Parathyroid adenoma (tissue), 2 donors: ENCODE measurements at regions not wholly inside any gene's neighbourhood (a gene's known extent, or its start where the extent isn't known, plus 50 kb on each side); places are given as distances from the start of the nearest gene placed in this dataset.

Experiments used
- H2AFZ ChIP-seq: fragments of 300-600 bp; sonication (generic); one replicate; pipeline ENCODE4 v1.7.0; 2017; ENCODE audit warnings: antibody characterized with exemption, mild to moderate bottlenecking
- H3K27ac ChIP-seq: fragments of 300-600 bp; sonication (generic); one replicate; pipeline ENCODE4 v1.7.0; 2017
- H3K27me3 ChIP-seq: fragments of 300-600 bp; sonication (generic); one replicate; pipeline ENCODE4 v1.7.0; 2017; ENCODE audit warnings: low read length; ENCODE audit not compliant: control insufficient read depth, insufficient read depth
- H3K36me3 ChIP-seq: fragments of 300-600 bp; sonication (generic); one replicate; pipeline ENCODE4 v1.7.0; 2017; ENCODE audit warnings: low read length; ENCODE audit not compliant: control insufficient read depth, insufficient read depth
- H3K4me1 ChIP-seq: fragments of 300-600 bp; sonication (generic); one replicate; pipeline ENCODE4 v1.7.0; 2017; ENCODE audit warnings: control low read depth
- H3K4me2 ChIP-seq: fragments of 300-600 bp; sonication (generic); one replicate; pipeline ENCODE4 v1.7.0; 2017; ENCODE audit warnings: low read length
- H3K4me3 ChIP-seq: fragments of 300-600 bp; sonication (generic); one replicate; pipeline ENCODE4 v1.7.0; 2017; ENCODE audit warnings: low read depth, low read length
- H3K79me2 ChIP-seq: fragments of 300-600 bp; sonication (generic); one replicate; pipeline ENCODE4 v1.7.0; 2017; ENCODE audit warnings: control low read depth
- H3K9ac ChIP-seq: fragments of 300-600 bp; sonication (generic); one replicate; pipeline ENCODE4 v1.7.0; 2017; ENCODE audit warnings: mild to moderate bottlenecking
- H3K9me3 ChIP-seq: fragments of 300-600 bp; sonication (generic); one replicate; pipeline ENCODE4 v1.7.0; 2017; ENCODE audit warnings: low read length; ENCODE audit not compliant: control insufficient read depth
- TF ChIP-seq, protein P1 (sequence below): fragments of 300-600 bp; sonication (generic); IDR thresholded peaks from one replicate; pipeline ENCODE4 v1.7.0; 2017; ENCODE audit warnings: antibody characterized with exemption, mild to moderate bottlenecking
- donor health status: primary hyperparathyroidism.

DNA sequence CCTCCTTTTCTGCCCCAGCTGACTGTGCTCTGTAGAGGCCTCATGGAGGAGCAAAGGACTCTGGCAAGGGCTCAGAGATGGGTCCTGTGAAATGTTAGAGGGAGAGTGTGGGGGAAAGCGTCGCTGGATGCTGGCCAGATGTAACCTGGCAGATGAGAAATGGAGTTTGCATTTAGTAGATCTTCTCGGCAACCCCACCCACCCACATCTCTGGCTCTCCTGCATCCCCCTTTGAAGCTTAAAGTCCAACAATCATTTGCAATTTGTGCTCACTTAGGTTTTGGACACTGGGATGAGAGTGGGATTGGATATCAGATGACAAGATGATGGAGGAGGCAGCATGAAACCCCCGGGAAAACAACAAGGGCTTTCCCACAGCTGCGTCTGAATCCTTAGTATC, 523.6 kb upstream of the MCTP2 start:
- TF ChIP-seq, protein P1, sequence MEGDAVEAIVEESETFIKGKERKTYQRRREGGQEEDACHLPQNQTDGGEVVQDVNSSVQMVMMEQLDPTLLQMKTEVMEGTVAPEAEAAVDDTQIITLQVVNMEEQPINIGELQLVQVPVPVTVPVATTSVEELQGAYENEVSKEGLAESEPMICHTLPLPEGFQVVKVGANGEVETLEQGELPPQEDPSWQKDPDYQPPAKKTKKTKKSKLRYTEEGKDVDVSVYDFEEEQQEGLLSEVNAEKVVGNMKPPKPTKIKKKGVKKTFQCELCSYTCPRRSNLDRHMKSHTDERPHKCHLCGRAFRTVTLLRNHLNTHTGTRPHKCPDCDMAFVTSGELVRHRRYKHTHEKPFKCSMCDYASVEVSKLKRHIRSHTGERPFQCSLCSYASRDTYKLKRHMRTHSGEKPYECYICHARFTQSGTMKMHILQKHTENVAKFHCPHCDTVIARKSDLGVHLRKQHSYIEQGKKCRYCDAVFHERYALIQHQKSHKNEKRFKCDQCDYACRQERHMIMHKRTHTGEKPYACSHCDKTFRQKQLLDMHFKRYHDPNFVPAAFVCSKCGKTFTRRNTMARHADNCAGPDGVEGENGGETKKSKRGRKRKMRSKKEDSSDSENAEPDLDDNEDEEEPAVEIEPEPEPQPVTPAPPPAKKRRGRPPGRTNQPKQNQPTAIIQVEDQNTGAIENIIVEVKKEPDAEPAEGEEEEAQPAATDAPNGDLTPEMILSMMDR = no peak
- Histone ChIP-seq H3K4me1 (no peaks in the 10 kb centered on the region), H3K27ac (no peak overlapping the region), H2AFZ (no peak overlapping the region), H3K4me3 (no peak overlapping the region), H3K27me3 (no peaks in the 10 kb centered on the region), H3K4me2 (no peak overlapping the region), H3K36me3 (no peaks in the 10 kb centered on the region), H3K79me2 (no peaks in the 10 kb centered on the region), H3K9ac (no peak overlapping the region), H3K9me3 (no peaks in the 10 kb centered on the region)

DNA sequence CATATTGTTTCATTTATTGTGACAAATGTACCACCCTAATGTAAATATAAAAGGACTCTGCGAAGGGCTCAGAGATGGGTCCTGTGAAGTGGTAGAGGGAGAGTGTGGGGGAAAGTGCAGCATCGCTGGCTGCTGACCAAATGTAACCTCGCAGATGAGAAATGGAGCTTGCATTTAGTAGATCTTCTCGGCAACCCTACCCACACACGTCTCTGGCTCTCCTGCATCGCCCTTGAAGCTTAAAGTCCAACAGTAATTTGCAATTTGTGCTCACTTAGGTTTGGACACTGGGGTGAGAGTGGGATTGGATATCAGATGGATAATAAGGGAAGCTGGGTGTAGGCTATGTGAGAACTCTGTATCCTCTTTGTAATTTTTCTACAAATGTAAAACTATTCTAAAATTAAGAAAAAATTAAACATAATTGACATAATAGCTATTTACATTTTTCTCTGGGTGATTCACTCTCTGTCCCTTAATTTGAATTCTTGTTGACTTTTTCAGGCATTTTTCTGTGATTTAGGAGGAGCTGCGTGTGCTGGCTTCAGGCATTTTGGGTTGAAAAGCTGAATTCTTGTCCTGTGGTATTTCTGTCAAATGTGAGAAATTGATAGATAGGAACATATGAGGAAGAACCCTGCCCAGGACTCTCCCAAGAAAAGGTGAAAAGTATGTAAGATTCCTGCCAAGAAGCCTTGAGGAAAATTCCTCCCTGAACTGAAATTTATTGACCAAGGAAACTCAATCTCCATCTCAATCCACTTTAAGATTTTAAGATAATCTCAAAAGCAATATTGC, 524.7 kb upstream of the MCTP2 start:
- H3K4me2 ChIP-seq = no peak overlapping the region
- H3K9me3 ChIP-seq = no peaks in the 10 kb centered on the region
- no peaks in the 10 kb centered on the region for H3K4me1 ChIP-seq
- no peaks in the 10 kb centered on the region for H3K79me2 ChIP-seq
- no peak overlapping the region for H3K4me3 ChIP-seq
- no peak overlapping the region for H2AFZ ChIP-seq
- H3K27me3 ChIP-seq = no peaks in the 10 kb centered on the region
- H3K36me3 ChIP-seq = no peaks in the 10 kb centered on the region
- TF ChIP-seq, protein P1 = no peak
- no peak overlapping the region for H3K27ac ChIP-seq
- no peak overlapping the region for H3K9ac ChIP-seq

DNA sequence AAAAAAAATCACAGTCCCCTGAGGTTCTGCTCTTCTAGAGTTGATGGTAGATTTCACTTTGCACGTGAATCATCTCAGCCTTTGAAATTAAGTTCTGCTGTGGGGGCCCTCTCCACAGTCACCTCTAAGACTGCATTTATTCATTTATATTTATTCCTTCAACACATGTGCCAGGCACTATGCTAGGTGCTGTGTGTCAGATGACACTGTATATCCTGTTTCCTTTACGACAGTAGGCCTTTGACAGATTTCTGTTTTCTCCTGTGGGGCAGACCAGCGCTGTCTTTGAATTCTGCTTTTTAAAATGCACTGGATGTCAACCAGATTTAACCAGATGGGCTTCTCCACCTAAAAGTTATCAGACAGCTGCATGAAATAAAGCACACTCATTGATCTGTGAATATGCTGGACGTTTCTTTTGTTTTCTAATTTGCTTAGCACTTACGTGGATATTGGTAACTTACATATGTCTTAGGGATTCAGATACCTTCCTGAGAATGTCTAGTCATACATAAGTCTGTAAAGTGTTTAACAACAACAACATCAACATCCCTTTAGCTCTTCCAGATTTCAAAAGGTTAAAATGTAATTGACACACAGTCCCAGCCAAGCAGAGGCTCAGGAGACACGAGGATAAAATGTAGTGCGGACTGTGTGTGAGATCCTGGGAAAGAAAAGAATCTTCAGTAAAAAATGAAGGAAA, 525.5 kb upstream of the MCTP2 start:
- Histone ChIP-seq H2AFZ (no peak overlapping the region), H3K4me2 (no peak overlapping the region)
- TF ChIP-seq, protein P1 = no peak

DNA sequence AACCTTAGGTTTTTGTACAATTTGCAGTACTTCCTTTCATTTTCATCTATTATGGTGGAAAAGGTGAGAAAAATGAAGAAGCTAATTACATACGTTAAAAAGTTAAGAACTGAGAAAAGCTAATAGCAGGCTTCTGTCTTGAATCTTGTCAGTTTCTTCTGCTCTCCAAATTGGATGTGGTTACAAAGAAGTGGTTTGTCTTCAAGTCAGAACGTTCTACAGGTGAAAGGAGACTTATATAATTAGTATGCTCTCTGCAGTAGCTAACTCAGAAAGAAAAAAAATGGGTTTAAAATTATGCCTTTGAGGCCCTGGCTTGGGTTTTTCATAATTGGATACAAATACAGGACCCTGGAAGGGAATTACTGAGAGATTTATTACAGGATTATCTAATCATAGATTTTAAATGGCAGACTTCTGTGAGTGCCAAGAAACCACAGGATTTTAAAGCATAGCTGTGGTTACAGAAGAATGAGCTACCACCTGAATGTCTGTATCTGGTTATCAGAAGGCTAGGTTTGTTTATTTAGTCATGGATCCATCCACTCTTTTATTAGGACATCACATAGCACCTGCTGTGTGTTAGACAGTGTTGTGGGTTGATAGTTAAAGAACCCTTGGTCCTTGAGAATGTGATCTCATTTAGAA, 528.1 kb upstream of the MCTP2 start:
- Histone ChIP-seq H3K27ac (no peak overlapping the region), H3K79me2 (no peaks in the 10 kb centered on the region), H3K9me3 (no peaks in the 10 kb centered on the region), H2AFZ (no peak overlapping the region), H3K4me3 (no peak overlapping the region), H3K4me2 (no peak overlapping the region), H3K9ac (no peak overlapping the region), H3K27me3 (no peaks in the 10 kb centered on the region), H3K36me3 (no peaks in the 10 kb centered on the region), H3K4me1 (no peaks in the 10 kb centered on the region)
- TF ChIP-seq, protein P1 = no peak

More for the DNA sequence above, 525.5 kb upstream of the MCTP2 start:
- Histone ChIP-seq H3K9ac (no peak overlapping the region), H3K27ac (no peak overlapping the region), H3K9me3 (no peaks in the 10 kb centered on the region), H3K4me3 (no peak overlapping the region), H3K27me3 (no peaks in the 10 kb centered on the region), H3K79me2 (no peaks in the 10 kb centered on the region), H3K4me1 (no peaks in the 10 kb centered on the region), H3K36me3 (no peaks in the 10 kb centered on the region)
